Suppressor macrophage (primary cell): ENCODE measurements at regions not wholly inside any gene's neighbourhood (a gene's known extent, or its start where the extent isn't known, plus 50 kb on each side); places are given as distances from the start of the nearest gene placed in this dataset.
"Not testable (repeated sequence)": the region's sequence is repeated elsewhere in the genome, so short reads cannot be mapped to it uniquely, and the experiment has no call there.

ENCODE experiments used
- DNase-seq, 4 experiments: peaks; one replicate each; pipeline ENCODE4 v3.0.0-alpha.2; 2020 to 2022

- DNase-seq = peak in 2 of 4 experiments; percentile 23 to 44
Measured at GRCh38 chr6:140490081-140490480, 1115.6 kb upstream of the CITED2 start.

DNA sequence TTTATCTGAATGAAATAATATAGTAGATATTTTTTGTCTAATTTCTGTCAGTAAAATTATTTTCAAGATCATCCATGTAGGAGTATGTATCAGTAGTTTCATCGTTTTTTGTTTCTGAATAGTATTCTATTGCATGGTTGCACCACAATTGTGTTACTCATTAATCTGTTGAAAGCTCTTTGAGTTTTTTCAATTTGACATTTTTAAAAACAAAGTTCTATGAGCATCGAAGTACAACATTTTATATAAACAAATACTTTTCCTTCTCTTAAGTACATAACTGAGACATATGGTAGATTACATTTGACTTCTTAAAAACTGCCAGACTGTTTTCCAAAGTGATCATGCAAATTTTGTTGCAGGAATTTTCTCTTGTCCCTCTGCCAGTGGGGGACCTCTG lies 1113.1 kb upstream of the CITED2 start:
- no peak for DNase-seq

DNA sequence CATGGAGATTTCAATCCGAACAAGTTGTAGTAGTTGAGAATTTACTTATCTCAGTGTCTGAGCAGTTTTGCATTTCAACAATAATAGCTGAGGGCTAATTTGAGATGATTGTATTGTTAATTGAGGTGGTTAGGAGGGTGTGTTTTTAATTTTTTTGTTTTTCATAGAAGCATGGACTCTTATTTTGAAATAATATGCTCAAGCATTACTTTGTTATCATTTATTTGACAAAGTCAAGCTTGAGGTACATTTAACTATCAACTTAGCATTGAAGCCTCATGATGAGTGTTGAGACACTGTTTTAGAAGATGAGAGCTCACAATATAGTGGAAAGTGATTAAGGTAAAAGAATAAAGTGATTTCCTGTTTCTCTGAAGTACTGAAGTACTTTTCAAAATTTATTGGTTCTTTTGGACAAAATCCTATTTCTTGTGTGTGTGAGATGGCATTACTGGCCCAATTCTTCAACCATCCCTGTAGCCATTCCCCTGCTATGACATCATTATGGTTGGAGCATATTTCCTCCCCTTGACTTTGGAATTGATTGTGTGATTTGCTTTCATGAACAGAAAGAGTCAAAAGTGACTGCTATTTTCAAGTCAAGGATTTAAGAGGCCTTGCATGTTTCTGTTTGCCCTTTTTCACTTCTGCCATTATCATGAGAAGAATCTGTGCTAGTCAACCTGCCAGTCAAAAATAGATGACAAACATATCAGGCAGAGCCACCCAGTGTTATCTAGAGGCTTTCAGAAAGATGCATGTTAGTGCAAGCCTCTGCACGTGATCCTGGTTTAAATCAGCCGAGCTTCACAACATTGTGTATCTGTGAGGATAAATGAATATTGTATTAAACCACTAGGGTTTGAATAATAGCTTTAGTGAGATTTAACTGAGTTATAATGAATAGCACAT lies 1112.3 kb upstream of the CITED2 start:
- DNase-seq = no peak

DNA sequence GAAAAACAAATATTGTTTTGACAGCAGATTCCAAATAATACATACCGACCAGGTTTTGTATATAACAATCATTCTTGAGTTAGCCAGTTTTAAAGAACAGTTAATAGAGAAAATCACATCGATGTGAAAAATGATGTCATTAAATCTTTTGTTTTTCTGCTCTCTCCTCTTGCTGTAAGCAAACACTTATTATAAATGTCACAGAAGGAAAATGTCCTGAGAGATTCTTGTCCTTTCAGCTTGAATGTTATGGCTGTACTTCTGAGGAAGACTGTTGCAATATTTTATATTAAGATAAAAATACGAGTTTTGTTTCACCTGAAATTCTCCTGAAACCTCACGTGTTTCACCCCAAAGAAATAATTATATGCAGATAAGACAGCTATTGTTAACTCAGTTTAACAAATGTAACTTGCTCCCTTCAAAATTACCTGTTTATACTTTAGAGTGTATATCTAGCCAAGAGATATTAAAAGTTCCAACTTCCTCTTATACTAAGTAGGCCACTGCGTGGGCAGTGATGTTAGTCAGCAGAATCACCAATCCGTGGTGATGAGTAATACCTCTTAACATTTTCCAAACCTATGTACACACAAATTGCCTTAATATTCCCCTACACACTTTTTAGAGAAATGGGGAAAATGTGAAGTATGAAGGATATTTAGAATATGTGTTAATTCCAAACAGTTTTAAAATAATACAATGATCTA lies 1111.4 kb upstream of the CITED2 start:
- peak; percentile 74 to 93 (median 84) for DNase-seq

GRCh38 chr6:140480852-140481251 lies 1106.4 kb upstream of the CITED2 start:
- DNase-seq = peak; percentile 54 to 76 (median 68)

- DNase-seq = no peak
Measured at GRCh38 chr6:140478631-140479030, 1104.2 kb upstream of the CITED2 start.

DNA sequence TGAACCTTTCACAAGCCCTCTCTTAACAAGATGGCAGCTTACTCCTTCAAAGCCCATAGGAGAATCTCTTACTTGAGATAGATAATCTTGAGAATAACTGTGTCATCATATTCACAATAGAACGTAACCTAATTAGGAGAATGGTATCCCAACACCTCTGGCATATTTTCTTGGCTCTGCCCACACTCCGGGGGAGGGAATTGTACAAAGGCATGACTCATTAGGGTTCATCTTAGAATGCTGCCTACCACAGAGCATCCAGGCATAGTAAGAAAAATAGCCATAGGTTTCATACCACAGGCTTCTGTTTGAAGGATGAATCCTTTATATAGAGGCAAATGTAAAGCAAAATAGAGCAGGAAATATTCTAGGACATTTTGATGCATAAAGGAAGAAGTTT lies 1100.6 kb upstream of the CITED2 start:
- DNase-seq = peak; percentile 17 to 45 (median 34)

DNA sequence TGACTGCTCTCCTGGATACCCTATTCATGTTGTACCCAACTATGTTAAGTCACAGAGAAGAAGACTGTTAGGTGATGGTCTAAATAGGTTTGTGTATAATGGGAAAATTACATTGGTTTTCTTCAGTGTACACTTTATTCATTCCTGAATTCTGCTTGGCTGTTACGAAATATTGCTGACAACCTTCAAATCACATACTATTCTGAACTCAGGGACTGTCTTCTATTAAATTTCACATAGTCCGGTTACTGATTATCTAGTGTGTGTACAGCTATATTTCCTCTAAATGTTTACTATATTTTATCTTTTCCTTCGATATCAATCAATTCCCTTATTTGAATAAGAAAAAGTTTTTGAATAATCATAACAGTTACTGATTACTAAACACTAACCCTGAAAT lies 1090.3 kb upstream of the CITED2 start:
- no peak for DNase-seq

- DNase-seq = no peak
Measured at GRCh38 chr6:140463312-140463710, 1088.9 kb upstream of the CITED2 start.

DNA sequence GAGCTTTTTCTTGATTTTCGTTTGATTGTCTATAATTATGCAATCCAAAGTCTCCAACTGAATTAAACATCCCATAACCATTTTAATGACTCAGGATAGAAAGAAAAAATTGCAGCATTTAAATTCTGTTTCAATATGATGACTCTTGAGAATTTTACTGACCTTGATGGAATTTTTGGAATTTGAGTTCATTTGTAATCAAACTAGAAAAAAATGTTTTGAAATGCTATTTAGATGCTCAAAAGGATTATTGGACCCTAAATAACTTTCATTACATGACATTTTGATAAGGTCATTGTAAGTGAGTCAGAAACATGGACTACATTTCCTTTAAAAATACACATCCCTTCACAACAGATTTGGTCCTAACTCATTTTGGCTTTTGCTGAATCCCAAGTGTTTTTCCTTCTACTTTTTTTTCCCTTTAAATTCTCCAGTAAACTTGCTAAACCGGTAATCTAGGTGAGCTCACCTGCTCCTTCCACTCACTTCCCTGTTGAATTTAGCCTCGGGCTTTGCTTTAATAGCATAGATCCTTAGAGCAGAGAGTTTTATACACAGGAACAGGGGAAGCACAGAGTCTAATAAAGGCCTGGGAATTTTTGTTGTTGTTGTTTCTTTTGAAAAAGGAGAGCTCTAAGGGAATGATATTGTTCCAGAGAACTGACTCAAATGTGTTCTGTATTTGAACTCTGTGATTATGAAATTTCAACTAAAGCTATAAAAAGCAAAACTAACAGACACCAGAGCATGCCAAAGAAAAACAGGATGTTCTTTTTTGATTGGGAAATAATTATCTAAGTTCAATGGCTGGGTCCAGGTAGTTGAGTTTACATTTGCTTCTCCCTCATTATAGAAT lies 1088.2 kb upstream of the CITED2 start:
- peak; percentile 3 to 67 (median 34) for DNase-seq

DNA sequence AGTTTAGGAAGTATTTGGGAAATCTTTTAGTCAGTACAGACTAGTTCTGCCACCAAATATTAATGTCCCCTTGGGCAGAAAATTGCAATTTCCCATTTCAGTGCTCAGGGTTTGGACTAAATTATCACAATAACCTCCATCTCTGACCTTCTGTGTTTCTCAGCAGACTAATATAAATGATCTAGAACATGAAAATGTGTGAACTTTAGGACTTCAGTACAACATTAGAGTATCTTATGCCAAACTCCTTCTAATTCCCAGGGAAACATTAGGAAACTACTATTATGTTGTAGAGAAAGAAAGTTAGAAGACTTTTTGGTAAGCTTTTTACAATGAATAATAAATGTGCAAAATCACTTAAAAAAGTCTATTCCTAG lies 1087.6 kb upstream of the CITED2 start:
- no peak for DNase-seq

DNA sequence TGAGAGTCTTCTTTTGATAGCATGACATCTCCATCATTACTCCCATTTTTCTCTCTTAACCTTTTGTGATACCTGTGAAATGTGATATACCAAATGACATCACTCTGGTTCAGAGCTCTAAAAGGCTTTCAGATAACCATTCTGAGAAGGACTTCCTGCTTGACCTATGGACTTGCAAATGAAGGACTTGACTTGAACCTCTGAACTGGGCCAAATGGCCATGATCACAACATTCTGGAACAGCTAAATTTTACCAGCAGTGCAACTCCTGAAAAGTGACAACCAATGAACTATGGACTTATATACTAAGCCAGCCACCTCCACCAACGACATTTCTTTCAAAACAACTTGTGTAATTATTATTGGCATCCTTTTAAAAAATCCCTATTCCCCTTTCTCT lies 1085.8 kb upstream of the CITED2 start:
- DNase-seq = no peak

DNA sequence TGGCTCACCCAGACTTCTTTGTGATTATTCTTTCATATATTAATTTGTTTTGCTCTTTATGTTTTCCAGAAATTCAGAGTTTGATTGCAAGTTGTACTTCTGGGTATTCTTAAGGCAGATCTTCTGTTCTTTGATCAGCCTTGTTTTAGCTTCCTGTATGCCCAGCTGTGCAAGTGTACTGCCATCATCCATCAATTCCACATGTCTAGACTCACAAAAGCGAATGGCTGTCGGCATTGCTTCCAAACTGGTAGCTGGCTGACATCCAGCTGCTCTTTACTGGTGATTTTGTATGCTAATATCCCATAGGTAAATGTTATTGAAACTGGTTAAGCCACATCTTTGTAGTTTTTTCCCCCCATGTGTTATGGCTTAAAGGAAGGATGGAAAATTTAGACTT lies 1084.8 kb upstream of the CITED2 start:
- no peak for DNase-seq

DNA sequence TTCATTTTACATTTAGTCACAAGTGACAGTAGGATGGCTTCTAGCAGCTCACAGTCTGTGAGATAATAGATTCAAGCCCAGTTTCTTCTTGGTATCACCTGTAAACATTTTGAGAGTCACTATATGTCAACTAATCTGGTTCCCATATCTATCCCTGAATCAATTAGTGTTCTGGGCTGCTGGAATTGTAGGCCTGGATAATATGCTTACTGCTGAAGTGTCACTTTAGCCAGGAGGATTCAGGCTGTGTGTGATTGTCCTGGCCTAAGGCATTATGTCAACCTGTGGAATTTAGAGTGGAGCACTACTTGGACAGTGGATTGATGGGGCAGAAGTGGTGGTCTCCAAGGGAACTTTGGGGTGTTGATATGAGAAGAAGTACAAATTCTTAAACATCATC lies 1071.8 kb upstream of the CITED2 start:
- no peak for DNase-seq

GRCh38 chr6:140445474-140446004 lies 1071.1 kb upstream of the CITED2 start:
- no peak for DNase-seq

GRCh38 chr6:140443112-140443511 lies 1068.7 kb upstream of the CITED2 start:
- not testable (repeated sequence) for DNase-seq

DNA sequence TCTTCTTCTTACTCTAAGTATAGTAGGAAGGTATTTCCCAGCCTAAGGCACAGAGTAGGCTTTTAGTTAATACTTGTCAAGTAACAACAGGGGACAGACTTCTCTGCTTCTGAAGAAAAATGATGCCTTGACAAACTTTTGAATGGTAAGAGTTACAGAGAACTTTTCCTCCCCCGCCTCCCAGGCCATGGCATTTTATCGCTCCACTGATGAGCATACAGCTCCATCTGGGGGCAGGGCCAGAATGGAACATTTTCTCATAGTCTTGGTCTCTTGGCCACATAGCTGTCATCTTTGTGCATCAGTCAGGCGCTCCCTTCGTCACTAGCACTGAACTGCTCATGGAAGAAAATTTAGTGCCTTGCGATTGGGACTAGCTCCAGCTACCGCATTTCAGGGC lies 1066.8 kb upstream of the CITED2 start:
- DNase-seq = peak; percentile 29 to 66 (median 56)

- no peak for DNase-seq
Measured at GRCh38 chr6:140440223-140440835, 1065.9 kb upstream of the CITED2 start.

DNA sequence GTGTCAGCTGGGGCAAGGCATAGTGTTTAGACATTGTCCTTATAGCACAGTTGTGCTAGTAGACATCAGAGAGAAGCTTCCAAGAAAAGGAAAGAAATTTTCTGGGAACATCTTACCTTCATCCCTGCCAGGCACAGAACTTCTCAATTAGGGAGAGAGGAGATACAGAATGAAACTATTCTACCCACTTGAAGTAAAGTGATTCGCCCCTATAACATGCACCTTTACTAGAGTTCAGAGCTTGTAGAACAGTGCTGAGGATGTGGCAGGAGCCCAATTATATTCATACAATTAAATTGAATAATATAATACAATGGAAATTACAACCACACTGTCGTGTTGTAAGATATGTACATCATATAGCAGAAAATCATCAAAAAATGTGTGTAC lies 1063.9 kb upstream of the CITED2 start:
- DNase-seq = no peak

DNA sequence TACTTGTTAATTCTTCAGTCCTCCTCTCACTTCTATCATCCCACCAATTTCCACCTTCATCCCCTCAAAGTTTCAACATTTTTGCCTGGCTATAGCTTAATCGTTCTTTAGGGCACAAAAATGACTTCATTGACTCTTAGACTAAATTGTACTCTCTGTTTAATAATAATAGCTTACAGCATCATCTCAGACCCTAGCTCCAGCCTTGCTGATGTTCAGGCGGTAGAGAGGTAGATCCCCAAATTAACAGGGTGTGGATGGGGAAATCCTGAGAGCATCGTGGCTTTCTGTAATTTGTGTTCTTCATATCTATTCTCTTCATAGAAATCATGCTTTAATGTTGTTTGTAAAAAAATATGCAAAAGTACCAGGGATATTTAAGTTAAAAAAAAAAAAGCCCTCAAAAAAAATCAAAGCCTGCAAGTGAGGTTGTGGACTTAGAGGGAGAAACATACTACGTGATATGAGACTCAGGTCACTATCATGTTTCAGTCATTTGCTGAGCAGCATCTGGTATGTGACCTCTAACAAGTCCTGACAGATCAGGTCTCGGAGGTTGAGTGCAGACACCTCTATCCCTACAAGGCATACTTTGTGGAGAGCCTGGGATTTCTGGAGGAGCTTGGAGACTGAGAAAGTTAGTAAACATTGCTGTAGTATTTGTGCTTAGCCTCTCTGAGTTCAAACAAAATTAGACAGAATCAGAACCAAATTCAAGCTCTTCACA lies 1063.3 kb upstream of the CITED2 start:
- DNase-seq = no peak

DNA sequence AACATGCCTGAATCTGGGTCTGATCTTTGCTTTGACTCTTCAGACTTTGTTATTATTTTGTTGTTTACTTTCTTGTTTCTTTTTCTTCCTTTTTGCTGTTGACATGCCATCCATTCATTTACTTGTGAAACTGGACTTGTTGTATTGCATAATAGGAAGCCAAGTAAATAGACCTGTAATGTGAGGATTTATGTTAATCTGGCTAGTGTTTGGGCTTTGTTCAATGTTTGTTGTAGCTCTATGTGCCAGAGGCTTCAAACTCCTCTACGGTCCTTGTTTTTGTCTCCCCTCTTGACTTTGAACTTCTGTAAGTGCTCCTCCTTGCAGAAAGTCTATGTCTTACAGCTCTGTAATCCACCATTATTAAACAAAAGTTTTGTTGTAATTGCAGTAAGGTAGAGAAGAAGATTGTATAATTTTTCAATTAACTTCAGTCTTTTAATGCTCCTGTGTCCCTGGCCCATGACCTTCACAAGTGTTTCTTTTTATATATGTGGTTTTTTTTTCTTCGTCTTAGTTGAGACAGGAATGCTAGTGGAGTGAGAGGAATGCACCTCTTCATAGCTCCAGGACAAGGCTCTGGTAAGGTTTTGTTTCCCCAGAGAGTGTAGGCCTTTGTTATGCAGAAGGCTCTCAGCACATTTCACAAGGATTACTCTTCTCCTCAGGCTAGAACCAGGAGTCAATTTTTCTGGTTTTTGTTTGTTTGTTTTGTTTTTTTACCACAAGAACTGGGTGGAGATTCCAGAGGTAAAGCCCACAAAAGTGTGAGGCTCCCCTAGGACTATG lies 1061.8 kb upstream of the CITED2 start:
- DNase-seq = no peak
